Astrocyte of the spinal cord (primary cell): ENCODE measurements at regions not wholly inside any gene's neighbourhood (a gene's known extent, or its start where the extent isn't known, plus 50 kb on each side); places are given as distances from the start of the nearest gene placed in this dataset.

Source experiments
- DNase-seq: peaks from one replicate; pipeline ENCODE4 v3.0.0; 2011; ENCODE audit warnings: low read depth, low spot score
- H3K4me3 ChIP-seq: 2 replicates; pipeline ENCODE4 v1.5.1; 2011; ENCODE audit warnings: low read depth, mild to moderate bottlenecking, low read length, moderate library complexity
- CTCF ChIP-seq: IDR thresholded peaks from 2 replicates; pipeline ENCODE4 v1.5.1; 2012; ENCODE audit warnings: low read depth, mild to moderate bottlenecking, low read length, inconsistent platforms
- in situ Hi-C: cut with HindIII; loops from 2 replicates; pipeline ENCODE4 v1.10.0; 2017; ENCODE audit warnings: low sequenced_read_pairs

GRCh38 chr4:96164814-96165351 is 325.0 kb downstream of the PDHA2 start:
- in situ Hi-C loops: no loop called here
- DNase-seq: peak; percentile 93
- TF ChIP-seq CTCF: no peak
- no peak overlapping the region for H3K4me3 ChIP-seq

GRCh38 chr4:96166806-96167205 is 326.9 kb downstream of the PDHA2 start:
- in situ Hi-C loops: no loop called here
- no peak for TF ChIP-seq CTCF

GRCh38 chr4:96170198-96170597 is 330.3 kb downstream of the PDHA2 start:
- peak; percentile 6 for TF ChIP-seq CTCF
- DNase-seq: no peak
- H3K4me3 ChIP-seq: no peak overlapping the region
- in situ Hi-C loops: no loop called here

More at GRCh38 chr4:96166806-96167205, 326.9 kb downstream of the PDHA2 start:
- H3K4me3 ChIP-seq: no peak overlapping the region
- no peak for DNase-seq

GRCh38 chr4:96173756-96174155 is 333.9 kb downstream of the PDHA2 start:
- no peak for DNase-seq
- no peak for TF ChIP-seq CTCF
- in situ Hi-C loops: no loop called here
- H3K4me3 ChIP-seq: no peak overlapping the region

GRCh38 chr4:96175871-96176270 is 336.0 kb downstream of the PDHA2 start:
- H3K4me3 ChIP-seq: no peak overlapping the region
- TF ChIP-seq CTCF: no peak
- in situ Hi-C loops: no loop called here
- DNase-seq: no peak

- no peak for DNase-seq
- in situ Hi-C loops: no loop called here
- no peak overlapping the region for H3K4me3 ChIP-seq
- no peak for TF ChIP-seq CTCF
These were observed 343.7 kb downstream of the PDHA2 start for GRCh38 chr4:96183611-96184010.

- no peak for DNase-seq
- no peak for TF ChIP-seq CTCF
- in situ Hi-C loops: no loop called here
- no peak overlapping the region for H3K4me3 ChIP-seq
These were observed 346.7 kb downstream of the PDHA2 start for GRCh38 chr4:96186593-96186992.
